NCI-H2227 (cell line): ENCODE measurements at regions not wholly inside any gene's neighbourhood (a gene's known extent, or its start where the extent isn't known, plus 50 kb on each side); places are given as distances from the start of the nearest gene placed in this dataset.

Experiments
- DNase-seq: peaks from one replicate; lab custom pipeline; 2025; ENCODE audit not compliant: unreplicated experiment; lab: John Stamatoyannopoulos, UW

GRCh38 chr4:95672811-95673210 is 124.0 kb upstream of the UNC5C start:
- no peak for DNase-seq

- DNase-seq, result no peak
Measured at GRCh38 chr4:95660719-95661118, 111.9 kb upstream of the UNC5C start.

- no peak for DNase-seq
Measured at GRCh38 chr4:95651891-95652290, 103.1 kb upstream of the UNC5C start.

- DNase-seq, result no peak
Measured at GRCh38 chr4:95644417-95644816, 95.6 kb upstream of the UNC5C start.

- DNase-seq, result no peak
Measured at GRCh38 chr4:95643627-95644026, 94.9 kb upstream of the UNC5C start.

GRCh38 chr4:95641571-95641970 is 92.8 kb upstream of the UNC5C start:
- DNase-seq, result no peak

- no peak for DNase-seq
Measured at GRCh38 chr4:95640311-95640710, 91.5 kb upstream of the UNC5C start.

- DNase-seq, result no peak
Measured at GRCh38 chr4:95638920-95639501, 90.2 kb upstream of the UNC5C start.

- DNase-seq, result peak; percentile 17
Measured at GRCh38 chr4:95637043-95637600, 88.3 kb upstream of the UNC5C start.

GRCh38 chr4:95636061-95636460 is 87.3 kb upstream of the UNC5C start:
- no peak for DNase-seq

GRCh38 chr4:95627709-95628108 is 78.9 kb upstream of the UNC5C start:
- DNase-seq, result no peak

- DNase-seq, result no peak
Measured at GRCh38 chr4:95627024-95627605, 78.3 kb upstream of the UNC5C start.

- no peak for DNase-seq
Measured at GRCh38 chr4:95625020-95625419, 76.2 kb upstream of the UNC5C start.

- no peak for DNase-seq
Measured at GRCh38 chr4:95619525-95620443, 71.0 kb upstream of the UNC5C start.

GRCh38 chr4:95614684-95615205 is 66.0 kb upstream of the UNC5C start:
- no peak for DNase-seq

GRCh38 chr4:95610061-95610569 is 61.3 kb upstream of the UNC5C start:
- DNase-seq, result no peak

GRCh38 chr4:95606739-95607138 is 58.0 kb upstream of the UNC5C start:
- DNase-seq, result no peak

- no peak for DNase-seq
Measured at GRCh38 chr4:95603393-95603792, 54.6 kb upstream of the UNC5C start.

- no peak for DNase-seq
Measured at GRCh38 chr4:95602872-95603271, 54.1 kb upstream of the UNC5C start.

- DNase-seq, result no peak
Measured at GRCh38 chr4:95601356-95601755, 52.6 kb upstream of the UNC5C start.

- DNase-seq, result no peak
Measured at GRCh38 chr4:95599777-95600400, 51.1 kb upstream of the UNC5C start.
